ENCODE measurements at regions not wholly inside any gene's neighbourhood (a gene's known extent, or its start where the extent isn't known, plus 50 kb on each side); places are given as distances from the start of the nearest gene placed in this dataset.

DNA sequence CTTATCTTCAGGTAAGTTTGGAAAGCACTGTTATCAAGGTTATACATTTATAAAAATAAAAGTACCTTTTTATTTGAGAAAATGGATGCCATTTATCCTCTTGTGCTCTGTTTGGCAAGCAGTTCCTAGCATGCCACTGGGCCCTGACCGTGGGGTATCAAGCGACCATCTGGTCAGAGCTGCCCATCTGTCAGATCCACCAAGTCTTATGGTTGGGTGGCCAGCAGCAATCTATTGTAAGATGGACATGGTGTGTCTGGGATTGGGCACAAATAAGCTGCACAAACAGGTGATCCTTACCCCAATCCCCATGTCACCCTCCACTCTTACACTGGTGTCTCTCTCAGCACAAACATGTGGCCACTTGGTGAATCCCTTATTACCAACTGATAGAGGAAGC, 178.5 kb downstream of the DLEU7 start:
- TF ChIP-seq EZH2 (IDR thresholded peaks at IDR 0.05; ENCODE audit: low read length, missing control alignments), result no peak
- no peak for TF ChIP-seq CTCF (conservative IDR thresholded peaks at IDR 0.05 in 1 of 2, IDR thresholded peaks at IDR 0.05 in 1 of 2; ENCODE audit: low read depth in 1 of 2, low read length in 2 of 2)
- Histone ChIP-seq H4K20me1 (ENCODE audit: control insufficient read depth, extremely low read depth, insufficient read depth, low read length) (peaks cover 2% of the 10 kb centered on the region), H3K9me3 (ENCODE audit: control insufficient read depth, insufficient read depth, low read depth, low read length) (no peaks in the 10 kb centered on the region), H3K79me2 (ENCODE audit: control insufficient read depth, insufficient read depth, low read length) (no peaks in the 10 kb centered on the region), H3K4me1 (ENCODE audit: control insufficient read depth, extremely low read depth, insufficient read depth, low read length) (no peaks in the 10 kb centered on the region), H3K36me3 (ENCODE audit: control insufficient read depth, insufficient read depth, low read length) (no peaks in the 10 kb centered on the region), H2AFZ (ENCODE audit: low read length) (no peak overlapping the region), H3K4me2 (ENCODE audit: extremely low read depth, insufficient read depth, low read length) (no peak overlapping the region), H3K4me3 (replicated peaks in 1 of 4; ENCODE audit: control extremely low read depth in 1 of 4, insufficient read depth in 1 of 4, low read depth in 3 of 4, low read length in 4 of 4) (no peak overlapping the region), H3K27ac (ENCODE audit: insufficient read depth, low read length) (no peak overlapping the region), H3K27me3 (ENCODE audit: control insufficient read depth, insufficient read depth, low read length) (no peaks in the 10 kb centered on the region), H3K9ac (ENCODE audit: insufficient read depth, low read length) (no peak overlapping the region)
- DNase-seq (ENCODE audit: low read depth in 2 of 2), result no peak

DNA sequence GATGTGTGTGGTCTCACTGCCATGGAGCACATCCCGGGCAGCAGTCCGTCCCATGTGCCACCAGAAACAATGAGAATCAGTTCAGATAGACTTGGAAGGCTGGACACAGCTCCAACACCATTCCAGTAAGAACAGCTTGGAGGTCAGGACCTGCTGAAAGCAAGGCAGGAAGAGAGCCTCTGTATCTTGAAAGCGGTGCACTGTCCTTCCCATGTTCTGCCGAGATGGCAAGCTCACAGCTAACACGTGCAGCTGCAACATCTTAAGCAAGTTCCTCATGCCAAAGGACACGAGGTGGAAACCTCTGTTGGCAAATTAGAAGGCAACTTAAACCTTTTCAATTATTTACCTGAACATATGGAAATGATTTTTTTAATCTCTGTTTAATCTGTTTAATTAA, 175.4 kb downstream of the DLEU7 start:
- Histone ChIP-seq H3K36me3 (ENCODE audit: control insufficient read depth, insufficient read depth, low read length) (no peaks in the 10 kb centered on the region), H4K20me1 (ENCODE audit: control insufficient read depth, extremely low read depth, insufficient read depth, low read length) (peaks cover 2% of the 10 kb centered on the region), H3K9ac (ENCODE audit: insufficient read depth, low read length) (no peak overlapping the region), H3K4me2 (ENCODE audit: extremely low read depth, insufficient read depth, low read length) (no peak overlapping the region), H2AFZ (ENCODE audit: low read length) (no peak overlapping the region), H3K27me3 (ENCODE audit: control insufficient read depth, insufficient read depth, low read length) (peaks cover 6% of the 10 kb centered on the region), H3K4me1 (ENCODE audit: control insufficient read depth, extremely low read depth, insufficient read depth, low read length) (no peaks in the 10 kb centered on the region), H3K4me3 (replicated peaks in 1 of 4; ENCODE audit: control extremely low read depth in 1 of 4, insufficient read depth in 1 of 4, low read depth in 3 of 4, low read length in 4 of 4) (no peak overlapping the region), H3K9me3 (ENCODE audit: control insufficient read depth, insufficient read depth, low read depth, low read length) (no peaks in the 10 kb centered on the region), H3K79me2 (ENCODE audit: control insufficient read depth, insufficient read depth, low read length) (no peaks in the 10 kb centered on the region), H3K27ac (ENCODE audit: insufficient read depth, low read length) (no peak overlapping the region)
- no peak for DNase-seq (ENCODE audit: low read depth in 2 of 2)
- TF ChIP-seq EZH2 (IDR thresholded peaks at IDR 0.05; ENCODE audit: low read length, missing control alignments) (no peak), CTCF (conservative IDR thresholded peaks at IDR 0.05 in 1 of 2, IDR thresholded peaks at IDR 0.05 in 1 of 2; ENCODE audit: low read depth in 1 of 2, low read length in 2 of 2) (no peak)

GRCh38 chr13:50668691-50669271, 174.7 kb downstream of the DLEU7 start:
- Histone ChIP-seq H3K79me2 (ENCODE audit: control insufficient read depth, insufficient read depth, low read length) (no peaks in the 10 kb centered on the region), H3K4me1 (ENCODE audit: control insufficient read depth, extremely low read depth, insufficient read depth, low read length) (no peaks in the 10 kb centered on the region), H3K4me2 (ENCODE audit: extremely low read depth, insufficient read depth, low read length) (no peak overlapping the region), H3K27me3 (ENCODE audit: control insufficient read depth, insufficient read depth, low read length) (peaks cover 6% of the 10 kb centered on the region), H3K36me3 (ENCODE audit: control insufficient read depth, insufficient read depth, low read length) (no peaks in the 10 kb centered on the region), H3K27ac (ENCODE audit: insufficient read depth, low read length) (no peak overlapping the region), H4K20me1 (ENCODE audit: control insufficient read depth, extremely low read depth, insufficient read depth, low read length) (peaks cover 2% of the 10 kb centered on the region), H3K4me3 (replicated peaks in 1 of 4; ENCODE audit: control extremely low read depth in 1 of 4, insufficient read depth in 1 of 4, low read depth in 3 of 4, low read length in 4 of 4) (no peak overlapping the region), H2AFZ (ENCODE audit: low read length) (no peak overlapping the region), H3K9me3 (ENCODE audit: control insufficient read depth, insufficient read depth, low read depth, low read length) (no peaks in the 10 kb centered on the region), H3K9ac (ENCODE audit: insufficient read depth, low read length) (no peak overlapping the region)
- DNase-seq (ENCODE audit: low read depth in 2 of 2), result no peak
- no peak for TF ChIP-seq CTCF (conservative IDR thresholded peaks at IDR 0.05 in 1 of 2, IDR thresholded peaks at IDR 0.05 in 1 of 2; ENCODE audit: low read depth in 1 of 2, low read length in 2 of 2)
- no peak for TF ChIP-seq EZH2 (IDR thresholded peaks at IDR 0.05; ENCODE audit: low read length, missing control alignments)

Data from fibroblast of lung (primary cell).